GM13976 (cell line): ENCODE measurements at regions not wholly inside any gene's neighbourhood (a gene's known extent, or its start where the extent isn't known, plus 50 kb on each side); places are given as distances from the start of the nearest gene placed in this dataset.

ENCODE experiments used
- DNase-seq: peaks from one replicate; pipeline ENCODE4 v3.0.0; 2012; ENCODE audit warnings: low spot score
- CTCF ChIP-seq: IDR thresholded peaks from 2 replicates; pipeline ENCODE4 v1.5.1; 2012; ENCODE audit warnings: borderline replicate concordance, mild to moderate bottlenecking; ENCODE audit not compliant: insufficient read depth; ENCODE audit errors: extremely low read depth, missing control alignments, control extremely low read depth
- in situ Hi-C: fragments of 300-500 bp; cut with MboI; formaldehyde crosslinking; loops from one replicate; pipeline ENCODE4 v1.12.0; 2022; ENCODE audit warnings: low sequenced_read_pairs, mixed read lengths, inconsistent platforms; ENCODE audit not compliant: unreplicated experiment

DNA sequence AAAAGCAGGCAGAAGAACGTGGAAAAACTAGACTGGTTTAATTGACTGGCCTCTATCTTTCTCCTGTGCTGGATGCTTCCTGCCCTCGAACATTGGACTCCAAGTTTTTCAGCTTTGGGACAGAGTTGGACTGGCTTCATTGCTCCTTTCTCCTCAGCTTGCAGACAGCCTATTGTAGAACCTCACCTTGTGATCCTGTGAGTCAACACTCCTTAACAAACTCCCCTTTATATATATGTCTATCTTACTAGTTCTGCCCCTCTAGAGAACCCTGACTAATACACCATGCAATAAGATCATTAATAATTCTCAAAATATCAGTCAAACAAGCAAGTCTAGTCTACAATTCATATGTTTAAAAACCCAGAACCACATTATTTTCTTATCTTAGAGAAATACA is 662.4 kb downstream of the TBC1D4 start:
- no peak for DNase-seq
- TF ChIP-seq CTCF, result no peak
- in situ Hi-C loops, result no loop called here

GRCh38 chr13:74816737-74817136 is 665.2 kb downstream of the TBC1D4 start:
- in situ Hi-C loops, result no loop called here
- no peak for DNase-seq
- no peak for TF ChIP-seq CTCF

DNA sequence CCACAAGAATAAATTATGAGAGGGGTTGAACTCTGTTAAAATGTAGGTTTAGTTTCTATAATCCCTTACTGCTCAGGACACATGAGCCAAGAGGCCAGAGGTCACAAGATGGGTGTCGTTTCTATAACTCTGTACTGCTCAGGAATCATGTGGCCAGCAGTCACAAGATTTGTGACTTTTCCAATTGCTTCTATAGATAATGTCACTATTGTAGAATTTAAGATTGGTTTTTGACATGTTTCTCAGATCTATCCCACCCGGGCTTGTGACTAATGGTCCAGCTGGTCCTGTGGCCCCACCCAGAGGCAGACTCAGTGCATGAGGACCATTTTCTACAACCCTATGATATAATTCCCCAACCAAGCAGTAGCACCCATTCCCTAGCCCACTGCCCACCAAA is 662.0 kb upstream of the KLF12 start:
- no peak for DNase-seq
- in situ Hi-C loops, result no loop called here
- TF ChIP-seq CTCF, result no peak

DNA sequence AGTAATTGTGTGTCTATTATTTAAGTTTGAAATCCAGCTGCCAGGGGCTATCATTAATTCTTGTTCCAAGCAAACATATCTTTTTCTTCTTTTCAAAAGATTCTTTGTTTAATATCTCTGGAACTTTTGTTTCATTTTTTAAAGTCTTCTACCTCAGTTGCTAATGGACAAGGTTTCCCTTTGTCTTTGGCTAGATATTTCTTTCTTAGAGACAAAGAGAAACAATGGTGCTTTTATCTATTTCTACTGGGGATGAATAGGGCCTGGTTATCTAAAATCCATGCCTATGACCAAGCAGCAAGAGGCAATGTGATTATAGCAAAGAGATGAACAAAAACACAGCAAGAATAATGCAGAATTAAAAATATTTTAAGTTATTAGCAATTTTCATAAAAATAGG is 661.3 kb upstream of the KLF12 start:
- no peak for DNase-seq
- in situ Hi-C loops, result no loop called here
- no peak for TF ChIP-seq CTCF

- TF ChIP-seq CTCF, result no peak
- no peak for DNase-seq
- in situ Hi-C loops, result no loop called here
Measured at GRCh38 chr13:74794582-74794981, 660.4 kb upstream of the KLF12 start.

DNA sequence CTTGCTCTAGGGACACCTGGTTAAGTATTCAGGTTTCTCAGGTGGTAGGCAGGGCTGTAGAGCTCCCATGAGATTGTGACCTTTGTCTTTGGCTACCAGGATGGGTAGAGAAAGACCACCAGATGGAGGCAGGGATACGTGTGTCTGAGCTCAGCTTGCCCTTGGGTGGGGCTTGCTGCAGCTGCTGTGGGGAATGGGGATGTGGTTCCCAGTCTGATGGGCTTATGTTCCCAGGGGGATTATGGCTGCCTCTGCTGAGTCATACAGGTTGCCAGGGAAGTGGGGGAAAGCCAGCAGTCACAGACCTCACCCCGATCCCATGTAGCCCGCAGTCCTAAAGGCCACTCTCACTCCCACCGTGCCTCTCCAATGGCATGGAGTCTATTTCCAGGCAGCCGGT is 659.9 kb upstream of the KLF12 start:
- in situ Hi-C loops, result no loop called here
- no peak for TF ChIP-seq CTCF
- no peak for DNase-seq

DNA sequence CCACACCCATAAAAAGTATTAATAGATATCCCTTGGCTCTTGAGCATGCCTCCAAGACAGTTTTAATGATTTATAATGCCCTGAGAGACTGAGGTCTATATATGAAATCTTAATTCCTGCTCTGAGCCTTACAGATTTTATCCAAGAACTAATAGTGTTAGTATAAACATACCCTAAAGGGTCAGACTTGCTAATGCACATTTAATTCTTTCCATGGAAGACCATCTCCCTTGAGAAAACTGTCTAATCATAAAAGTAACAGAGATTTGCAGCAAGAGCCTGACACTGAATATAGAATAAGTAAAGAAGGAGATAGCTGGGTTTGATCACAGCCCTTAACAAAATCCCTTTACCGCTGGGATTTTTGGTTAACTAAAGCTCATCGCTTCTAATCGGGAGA is 650.8 kb upstream of the KLF12 start:
- no peak for DNase-seq
- in situ Hi-C loops, result no loop called here
- no peak for TF ChIP-seq CTCF
